ENCODE measurements at regions not wholly inside any gene's neighbourhood (a gene's known extent, or its start where the extent isn't known, plus 50 kb on each side); places are given as distances from the start of the nearest gene placed in this dataset.

- H3K4me3 ChIP-seq (ENCODE audit: low read length): no peak overlapping the region
- no peaks in the 10 kb centered on the region for H3K36me3 ChIP-seq (ENCODE audit: insufficient read depth, low read length)
- H3K4me2 ChIP-seq (ENCODE audit: low read length): no peak overlapping the region
- TF ChIP-seq CTCF (IDR thresholded peaks at IDR 0.05; ENCODE audit: poor library complexity, severe bottlenecking) (no peak), REST (IDR thresholded peaks at IDR 0.05; ENCODE audit: borderline replicate concordance) (no peak)
- H4K20me1 ChIP-seq (ENCODE audit: insufficient read depth): no peaks in the 10 kb centered on the region
- H3F3A ChIP-seq (ENCODE audit: insufficient read depth, low read length, poor library complexity, severe bottlenecking): no peaks in the 10 kb centered on the region
- H3K27me3 ChIP-seq (ENCODE audit: insufficient read depth, low read depth, low read length): peaks cover 16% of the 10 kb centered on the region
- no peak overlapping the region for H3K9ac ChIP-seq (ENCODE audit: low read length)
- H3K79me2 ChIP-seq (replicated peaks; ENCODE audit: insufficient read depth, low read length): no peaks in the 10 kb centered on the region
- no peak overlapping the region for H2AFZ ChIP-seq (ENCODE audit: low read depth, low read length)
- no peaks in the 10 kb centered on the region for H3K9me2 ChIP-seq (ENCODE audit: insufficient read depth, low read length)
- H3K9me3 ChIP-seq (ENCODE audit: low read length): no peaks in the 10 kb centered on the region
- H3K27ac ChIP-seq (ENCODE audit: low read length): no peak overlapping the region
These were observed 213.9 kb downstream of the VAPA start for GRCh38 chr18:10127729-10128128.

GRCh38 chr18:10128921-10129501 lies 215.2 kb downstream of the VAPA start:
- no peaks in the 10 kb centered on the region for H3K9me3 ChIP-seq (ENCODE audit: low read length)
- no peak overlapping the region for H3K4me3 ChIP-seq (ENCODE audit: low read length)
- no peak for TF ChIP-seq POLR2AphosphoS5 (IDR thresholded peaks at IDR 0.05)
- TF ChIP-seq MXI1 (conservative IDR thresholded peaks at IDR 0.05; ENCODE audit: poor library complexity, severe bottlenecking): no peak
- TF ChIP-seq TAF1 (IDR thresholded peaks at IDR 0.05; ENCODE audit: low read depth): no peak
- no peak for TF ChIP-seq CTCF (IDR thresholded peaks at IDR 0.05; ENCODE audit: poor library complexity, severe bottlenecking)
- TF ChIP-seq EZH2 (IDR thresholded peaks at IDR 0.05; ENCODE audit: borderline replicate concordance, insufficient read depth, low read length, poor library complexity, severe bottlenecking): no peak
- TF ChIP-seq EP300 (conservative IDR thresholded peaks at IDR 0.05; ENCODE audit: poor library complexity, severe bottlenecking): no peak
- no peaks in the 10 kb centered on the region for H3K36me3 ChIP-seq (ENCODE audit: insufficient read depth, low read length)
- H2AFZ ChIP-seq (ENCODE audit: low read depth, low read length): no peak overlapping the region
- no peak overlapping the region for H3K4me2 ChIP-seq (ENCODE audit: low read length)
- H3K79me2 ChIP-seq (replicated peaks; ENCODE audit: insufficient read depth, low read length): no peaks in the 10 kb centered on the region
- no peak overlapping the region for H3K27ac ChIP-seq (ENCODE audit: low read length)
- H3K9me2 ChIP-seq (ENCODE audit: insufficient read depth, low read length): no peaks in the 10 kb centered on the region
- no peaks in the 10 kb centered on the region for H4K20me1 ChIP-seq (ENCODE audit: insufficient read depth)
- H3K9ac ChIP-seq (ENCODE audit: low read length): no peak overlapping the region
- no peaks in the 10 kb centered on the region for H3F3A ChIP-seq (ENCODE audit: insufficient read depth, low read length, poor library complexity, severe bottlenecking)
- peaks cover 16% of the 10 kb centered on the region for H3K27me3 ChIP-seq (ENCODE audit: insufficient read depth, low read depth, low read length)
